ENCODE measurements at regions not wholly inside any gene's neighbourhood (a gene's known extent, or its start where the extent isn't known, plus 50 kb on each side); places are given as distances from the start of the nearest gene placed in this dataset.
"Not testable (repeated sequence)": the region's sequence is repeated elsewhere in the genome, so short reads cannot be mapped to it uniquely, and the experiment has no call there.

DNA sequence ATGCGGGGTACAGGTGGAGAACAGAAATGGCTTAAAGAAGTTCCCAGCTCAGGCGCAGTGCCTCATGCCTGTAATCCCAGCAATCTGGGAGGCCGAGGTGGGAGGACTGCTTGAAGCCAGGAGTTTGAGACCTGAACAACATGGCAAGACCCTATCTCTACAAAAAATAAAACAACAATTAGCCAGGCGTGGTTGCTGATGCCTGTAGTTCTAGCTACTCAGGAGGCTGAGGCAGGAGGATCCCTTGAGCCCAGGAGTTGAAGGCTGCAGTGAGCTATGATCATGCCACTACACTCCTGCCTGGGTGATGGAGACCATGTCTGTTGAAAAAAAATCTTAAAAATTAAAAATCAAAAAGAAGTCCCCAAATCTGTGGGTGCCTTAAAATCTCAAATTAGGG is 228.3 kb upstream of the WSB1 start:
- DNase-seq (ENCODE audit: low read depth) = no peak

DNA sequence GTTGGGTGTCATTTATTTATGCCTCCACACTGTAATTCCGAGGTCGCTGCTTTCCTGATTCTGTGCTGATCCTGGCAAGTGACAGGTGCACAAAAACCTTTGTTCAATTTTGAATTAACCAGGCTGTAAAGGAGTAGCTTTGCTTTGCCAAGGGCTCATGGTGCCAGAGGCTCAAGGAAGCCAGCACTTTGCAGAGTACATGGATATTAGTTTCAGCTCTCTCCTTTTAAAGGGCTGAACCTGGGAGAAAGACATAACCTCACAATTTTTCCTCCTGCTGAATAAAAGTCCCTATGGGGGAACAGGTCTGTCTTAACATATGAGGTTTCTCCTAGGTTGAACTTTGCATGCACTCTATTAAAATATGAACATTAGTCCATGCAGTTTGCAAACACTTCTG is 227.6 kb upstream of the WSB1 start:
- DNase-seq (ENCODE audit: low read depth) = no peak

- DNase-seq (ENCODE audit: low read depth) = no peak
Measured at GRCh38 chr17:27069842-27070508, 223.9 kb upstream of the WSB1 start.

- no peak for DNase-seq (ENCODE audit: low read depth)
Measured at GRCh38 chr17:27070836-27071235, 223.1 kb upstream of the WSB1 start.

- no peak for DNase-seq (ENCODE audit: low read depth)
Measured at GRCh38 chr17:27072885-27073284, 221.0 kb upstream of the WSB1 start.

DNA sequence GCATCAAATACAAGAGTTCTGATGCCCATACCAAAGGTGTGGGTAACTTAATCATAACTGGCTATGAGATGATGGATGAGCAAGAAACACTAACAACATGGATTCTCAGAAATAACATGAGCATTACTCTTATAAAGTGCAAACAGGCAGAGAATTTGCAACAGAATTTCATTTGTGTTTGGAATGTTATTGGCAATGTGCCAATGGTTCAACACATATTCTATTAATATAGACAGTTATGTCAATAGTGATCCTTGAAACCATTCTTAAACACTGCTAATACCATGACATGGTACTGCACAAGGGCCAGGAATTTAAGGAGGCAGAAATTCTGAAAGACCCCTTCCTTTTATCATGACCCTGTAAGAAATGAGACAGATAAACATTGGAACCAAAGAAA is 217.1 kb upstream of the WSB1 start:
- no peak for DNase-seq (ENCODE audit: low read depth)

DNA sequence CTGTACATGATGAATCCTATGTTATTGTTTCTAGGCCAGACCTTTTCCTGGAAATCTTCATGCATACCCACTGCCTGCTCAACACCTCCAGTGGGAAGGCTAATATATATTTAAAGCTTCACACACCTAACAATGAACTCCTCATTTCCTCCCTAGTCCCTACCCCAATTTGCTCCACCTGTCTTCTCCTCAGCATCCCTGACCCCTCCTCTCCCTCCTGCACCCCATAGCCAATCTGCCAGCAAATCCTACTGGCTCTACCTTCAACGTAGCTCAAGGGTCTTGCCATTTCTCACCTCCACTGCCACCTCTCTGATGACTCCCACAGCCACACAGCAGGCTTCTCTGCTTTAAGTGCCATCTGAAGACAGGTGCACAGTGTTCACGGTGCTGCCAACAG is 215.6 kb upstream of the WSB1 start:
- DNase-seq (ENCODE audit: low read depth) = no peak

DNA sequence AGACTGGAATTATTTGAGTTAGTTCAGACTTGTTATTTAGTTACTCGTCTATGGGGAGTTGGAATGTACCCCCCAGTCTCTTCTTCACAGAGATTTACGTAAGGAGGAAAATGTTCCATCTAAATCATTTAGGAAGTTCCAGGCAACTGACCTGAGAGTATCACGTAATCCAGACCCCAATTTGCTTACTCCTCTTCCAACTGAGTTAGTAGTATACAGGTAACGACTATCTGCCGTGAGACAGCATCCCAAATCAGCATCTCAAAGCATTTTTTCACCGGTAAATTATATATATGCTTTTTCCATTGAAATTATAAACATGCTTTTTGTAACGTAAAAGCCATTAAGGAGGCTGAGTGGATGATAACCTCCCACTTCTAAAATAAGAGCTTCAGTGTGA is 214.3 kb upstream of the WSB1 start:
- DNase-seq (ENCODE audit: low read depth) = no peak

DNA sequence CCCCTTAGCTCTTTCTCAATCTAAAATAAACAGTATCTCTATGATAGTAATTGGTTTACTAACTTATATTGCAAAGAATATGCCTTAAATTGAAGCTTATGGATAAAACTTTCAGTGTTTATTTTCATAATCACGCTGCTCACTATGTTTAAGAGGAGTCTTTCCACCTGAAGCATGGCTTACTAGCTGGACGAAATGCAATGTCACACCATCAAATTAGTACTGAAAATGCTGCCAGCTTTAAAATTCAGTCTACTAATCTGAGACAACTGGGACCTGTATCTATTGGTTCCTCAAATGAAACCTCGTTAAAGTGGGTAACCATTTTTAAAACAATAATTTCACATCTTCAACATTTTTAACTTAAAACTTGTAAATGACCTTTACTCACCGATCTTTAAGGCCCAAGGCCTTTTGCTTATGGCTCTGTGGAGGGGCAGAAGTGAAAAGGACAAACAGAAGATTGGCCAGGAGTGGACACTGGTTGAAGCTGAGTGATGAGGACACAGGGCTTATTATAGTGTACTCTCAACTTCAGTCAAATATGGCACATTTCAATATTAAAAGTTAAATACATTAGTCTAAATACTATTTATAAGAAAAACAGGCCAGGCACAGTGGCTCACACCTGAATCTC is 212.8 kb upstream of the WSB1 start:
- DNase-seq (ENCODE audit: low read depth) = no peak

- DNase-seq (ENCODE audit: low read depth) = no peak
Measured at GRCh38 chr17:27082023-27082774, 211.7 kb upstream of the WSB1 start.

- no peak for DNase-seq (ENCODE audit: low read depth)
Measured at GRCh38 chr17:27082775-27083154, 211.1 kb upstream of the WSB1 start.

- DNase-seq (ENCODE audit: low read depth) = no peak
Measured at GRCh38 chr17:27083408-27084185, 210.3 kb upstream of the WSB1 start.

DNA sequence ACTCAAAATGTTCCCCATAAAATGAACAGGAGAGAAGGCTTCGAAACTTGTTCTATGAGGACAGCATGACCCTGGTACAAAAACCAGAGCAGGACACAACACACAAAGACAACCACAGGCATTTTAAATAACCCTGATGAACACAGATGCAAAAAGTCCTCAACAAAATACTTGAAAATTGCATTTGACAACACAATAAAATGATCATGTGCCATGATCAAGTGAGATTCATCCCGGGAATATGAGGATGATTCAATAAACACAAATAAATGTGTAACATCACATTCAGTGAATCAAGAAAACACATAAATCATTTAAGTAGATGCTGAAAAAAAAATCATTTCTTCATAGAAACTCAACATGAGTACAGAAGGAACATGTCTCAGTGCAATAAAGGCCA is 208.4 kb upstream of the WSB1 start:
- DNase-seq (ENCODE audit: low read depth) = no peak

- DNase-seq (ENCODE audit: low read depth) = no peak
Measured at GRCh38 chr17:27086526-27086925, 207.4 kb upstream of the WSB1 start.

- DNase-seq (ENCODE audit: low read depth) = no peak
Measured at GRCh38 chr17:27087935-27088766, 205.8 kb upstream of the WSB1 start.

- no peak for DNase-seq (ENCODE audit: low read depth)
Measured at GRCh38 chr17:27088767-27089078, 205.2 kb upstream of the WSB1 start.

GRCh38 chr17:27089079-27089928 is 204.6 kb upstream of the WSB1 start:
- DNase-seq (ENCODE audit: low read depth) = not testable (repeated sequence)

DNA sequence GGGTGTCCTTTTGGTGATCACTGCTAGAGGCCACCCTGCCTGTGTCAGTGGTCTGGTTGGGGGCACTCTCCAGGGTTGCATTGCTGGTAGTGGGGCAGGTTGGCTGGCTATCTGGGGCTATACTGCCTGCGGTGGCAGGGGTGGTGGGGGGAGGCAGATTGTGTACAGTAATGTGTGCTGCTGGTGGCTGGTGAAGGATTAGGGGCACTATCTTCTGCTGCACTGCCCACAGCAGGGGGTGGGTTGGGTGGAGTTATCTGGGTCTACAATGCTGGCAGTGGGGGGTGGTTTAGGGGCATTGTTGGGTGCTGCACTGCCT is 204.0 kb upstream of the WSB1 start:
- no peak for DNase-seq (ENCODE audit: low read depth)

DNA sequence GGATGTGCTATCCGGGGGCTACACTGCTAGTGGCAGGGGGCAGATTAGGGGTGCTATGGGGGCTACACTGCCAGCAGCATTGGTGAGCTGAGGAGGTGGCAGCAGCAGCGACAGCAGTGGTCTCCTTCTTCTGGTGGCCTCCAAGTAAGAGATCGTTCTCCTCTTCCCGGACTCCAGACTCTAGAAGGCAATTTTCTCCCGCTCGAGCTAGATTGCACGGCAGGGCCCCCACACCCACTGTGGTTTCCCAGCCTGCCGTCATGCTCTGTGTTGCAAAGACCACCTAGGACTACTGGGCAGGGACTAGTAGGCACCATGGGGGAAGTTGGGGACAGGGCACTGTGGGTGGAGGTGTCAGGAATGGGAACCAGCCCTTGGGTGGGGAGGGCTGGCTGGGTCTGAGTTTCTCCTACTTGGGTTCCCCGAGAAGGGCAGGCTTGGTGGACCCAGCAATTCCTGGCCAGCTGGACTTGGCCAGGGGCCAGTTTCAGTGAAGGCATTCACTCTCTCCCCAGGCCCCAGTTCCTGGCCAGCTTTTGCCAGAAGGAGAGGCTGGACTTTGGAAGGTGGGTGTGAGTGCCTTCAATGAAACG is 203.4 kb upstream of the WSB1 start:
- not testable (repeated sequence) for DNase-seq (ENCODE audit: low read depth)

DNA sequence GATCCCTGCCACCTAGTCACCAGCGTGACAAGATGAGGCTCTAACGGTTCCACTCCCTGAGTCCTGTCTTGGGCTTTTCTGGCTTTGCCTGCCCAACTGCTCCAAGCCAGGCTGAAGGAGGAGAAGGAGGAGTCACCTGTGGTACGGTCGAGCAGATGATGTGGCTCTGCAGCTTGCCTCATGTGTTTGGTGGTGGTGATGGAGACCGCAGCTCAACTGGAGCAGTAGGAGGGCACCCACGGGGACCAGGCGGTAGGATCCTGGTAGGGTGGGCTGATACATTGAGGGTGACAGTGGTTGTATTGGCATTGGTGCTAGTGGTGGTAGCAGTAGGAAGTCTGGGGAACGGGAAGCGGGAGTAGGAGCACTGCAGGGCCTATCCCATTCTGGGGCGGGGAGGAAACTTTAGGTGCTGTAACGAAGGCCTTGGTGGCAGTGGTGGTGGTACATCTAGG is 202.8 kb upstream of the WSB1 start:
- DNase-seq (ENCODE audit: low read depth) = no peak

DNA sequence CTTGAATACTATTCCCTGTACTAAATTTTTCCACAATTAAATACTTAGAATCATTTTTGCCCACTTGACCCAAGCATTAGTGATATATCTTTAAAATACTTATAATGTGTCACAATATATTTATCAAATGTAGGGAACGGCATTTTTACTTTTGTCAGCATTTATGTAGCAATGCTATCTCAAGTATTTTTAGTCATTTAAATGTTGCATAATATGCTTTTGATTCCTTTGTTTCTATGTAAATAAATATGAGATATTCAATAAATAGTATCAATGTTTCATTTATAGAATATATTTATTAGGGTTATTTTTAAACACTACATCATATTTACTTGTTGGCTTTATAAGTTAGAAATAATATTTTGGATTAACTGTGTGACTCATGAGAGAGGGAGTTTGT is 199.7 kb upstream of the WSB1 start:
- DNase-seq (ENCODE audit: low read depth) = not testable (repeated sequence)
